GM12878 (cell line): ENCODE measurements at regions not wholly inside any gene's neighbourhood (a gene's known extent, or its start where the extent isn't known, plus 50 kb on each side); places are given as distances from the start of the nearest gene placed in this dataset.

Experiments
- ATAC-seq: fragments of 200-7000 bp; cut with Tn5 transposase; 3 replicates; pipeline ENCODE4 v1.9.1; 2020; ENCODE audit warnings: mild to moderate bottlenecking, moderate library complexity
- BruUV-seq: library from RNA; stranded (reverse); fragments of 400-500 nt; replicated peaks from 2 replicates; lab custom pipeline; 2021; lab: Mats Ljungman, UMichigan
- CTCF ChIA-PET: fragments of 300-600 bp; sonication (Branson Sonifier 250); formaldehyde crosslinking; extraction: SDS; loops from one replicate; lab custom pipeline; 2021; ENCODE audit warnings: inconsistent platforms; lab: Yijun Ruan, JAX
- POLR2A ChIA-PET: fragments of 350-600 bp; formaldehyde crosslinking; extraction: SDS; loops from one replicate; lab custom pipeline; 2021; ENCODE audit warnings: inconsistent platforms; lab: Charles Lee
- RAD21 ChIA-PET: fragments of 300-600 bp; sonication (Branson Sonifier 250); formaldehyde crosslinking; loops from one replicate; lab custom pipeline; 2023; ENCODE audit warnings: antibody characterized with exemption; ENCODE audit not compliant: unreplicated experiment; lab: Charles Lee
- SMC1A ChIA-PET: fragments of 300-600 bp; sonication (Branson Sonifier 250); formaldehyde crosslinking; loops from one replicate; lab custom pipeline; 2023; ENCODE audit not compliant: unreplicated experiment, uncharacterized antibody; lab: Charles Lee
- DNase-seq: peaks from one replicate; pipeline ENCODE4 v3.0.0-alpha.2; 2011; ENCODE audit warnings: low read depth, low spot score
- FAIRE-seq: peaks from 3 replicates; lab custom pipeline; 2011; peaks lifted over from hg19 to GRCh38; lab: Jason Lieb, UNC
- H2AFZ ChIP-seq: 2 replicates; pipeline ENCODE4 v1.6.0; 2011; ENCODE audit warnings: low read depth, low read length, control low read depth; ENCODE audit not compliant: control insufficient read depth
- H3K27ac ChIP-seq: 2 replicates; pipeline ENCODE4 v1.5.1; 2011; ENCODE audit warnings: control low read depth; ENCODE audit not compliant: control insufficient read depth, insufficient read depth
- H3K27me3 ChIP-seq, 2 experiments: replicated peaks in 1 of 2; 2 replicates each; pipeline versions ENCODE4 v1.6.0 to v1.6.1; 2011; ENCODE audit warnings: low read length in 1 of 2; ENCODE audit not compliant: control insufficient read depth in 2 of 2, insufficient read depth in 2 of 2
- H3K36me3 ChIP-seq, 2 experiments: 2 replicates each; pipeline ENCODE4 v1.5.1; 2011; ENCODE audit warnings: low read length in 1 of 2; ENCODE audit not compliant: control insufficient read depth in 2 of 2, insufficient read depth in 2 of 2
- H3K4me1 ChIP-seq: 2 replicates; pipeline ENCODE4 v1.6.1; 2011; ENCODE audit warnings: mild to moderate bottlenecking, low read length, moderate library complexity, mixed read lengths; ENCODE audit not compliant: control insufficient read depth, insufficient read depth
- H3K4me2 ChIP-seq: 2 replicates; pipeline ENCODE4 v1.6.0; 2011; ENCODE audit warnings: control low read depth; ENCODE audit not compliant: control insufficient read depth, insufficient read depth
- H3K4me3 ChIP-seq: fragments of 200-600 bp; sonication (generic); 2 replicates; pipeline ENCODE4 v1.5.1; 2016
- H3K79me2 ChIP-seq: 2 replicates; pipeline ENCODE4 v1.6.0; 2011; ENCODE audit warnings: low read length; ENCODE audit not compliant: control insufficient read depth, insufficient read depth
- H3K9ac ChIP-seq: 2 replicates; pipeline ENCODE4 v1.8.0; 2011; ENCODE audit warnings: low read length, control low read depth, mixed read lengths; ENCODE audit not compliant: control insufficient read depth, insufficient read depth
- H3K9me3 ChIP-seq: replicated peaks from 3 replicates; pipeline ENCODE4 v1.5.1; 2011; ENCODE audit warnings: mild to moderate bottlenecking, low read length; ENCODE audit not compliant: control insufficient read depth, insufficient read depth
- H4K20me1 ChIP-seq: 2 replicates; pipeline ENCODE4 v1.6.0; 2011; ENCODE audit not compliant: control insufficient read depth, insufficient read depth
- BACH1 ChIP-seq: fragments of 450-650 bp; IDR thresholded peaks from 2 replicates; pipeline ENCODE4 v1.6.1; 2017; ENCODE audit warnings: mild to moderate bottlenecking, borderline replicate concordance
- FOXK2 ChIP-seq: fragments of 450-650 bp; IDR thresholded peaks from 2 replicates; pipeline ENCODE4 v1.6.1; 2017; ENCODE audit warnings: mild to moderate bottlenecking, moderate library complexity
- IKZF2 ChIP-seq, 2 experiments: fragments of 450-650 bp; IDR thresholded peaks; 2 replicates each; pipeline ENCODE4 v1.6.1; 2017; ENCODE audit warnings: mild to moderate bottlenecking in 2 of 2, moderate library complexity in 2 of 2
- KDM1A ChIP-seq: fragments of 200-600 bp; sonication (generic); IDR thresholded peaks from 2 replicates; pipeline ENCODE4 v1.6.1; 2016; ENCODE audit warnings: borderline replicate concordance
- RFX5 ChIP-seq: IDR thresholded peaks from 2 replicates; pipeline ENCODE4 v1.6.1; 2011; ENCODE audit warnings: low read depth, low read length, improper control_type of control experiment
- ZBTB33 ChIP-seq: fragments of 450-650 bp; IDR thresholded peaks from 2 replicates; pipeline ENCODE4 v1.6.1; 2017; ENCODE audit warnings: mild to moderate bottlenecking
- ZNF217 ChIP-seq: fragments of 450-650 bp; IDR thresholded peaks from 2 replicates; pipeline ENCODE4 v1.6.1; 2017; ENCODE audit warnings: antibody characterized with exemption, mild to moderate bottlenecking
- ZNF274 ChIP-seq: IDR thresholded peaks from one replicate; pipeline ENCODE4 v1.8.0; 2011; ENCODE audit not compliant: insufficient read length, insufficient read depth
- WGBS: methylation state at CpG from one replicate; pipeline ENCODE4 v1.1.6; 2016; ENCODE audit warnings: low lambda C conversion rate; ENCODE audit not compliant: insufficient replicate concordance, insufficient coverage; ENCODE audit errors: missing lambda C conversion rate; 5-methylcytosine and 5-hydroxymethylcytosine counted together
- in situ Hi-C: fragments of 300-500 bp; cut with MboI; formaldehyde crosslinking; loops from 9 replicates; pipeline ENCODE4 v1.14.3; 2018; ENCODE audit warnings: mixed read lengths
- intact Hi-C: fragments of 100-400 bp; cut with micrococcal nuclease; formaldehyde crosslinking; loops from one replicate; pipeline ENCODE4 v1.14.2; 2022; ENCODE audit not compliant: unreplicated experiment
- TF ChIP-seq, protein P1 (sequence below): fragments of 450-650 bp; IDR thresholded peaks from 2 replicates; pipeline ENCODE4 v1.6.1; 2018; ENCODE audit warnings: borderline replicate concordance, mild to moderate bottlenecking; ENCODE audit not compliant: partially characterized antibody

DNA sequence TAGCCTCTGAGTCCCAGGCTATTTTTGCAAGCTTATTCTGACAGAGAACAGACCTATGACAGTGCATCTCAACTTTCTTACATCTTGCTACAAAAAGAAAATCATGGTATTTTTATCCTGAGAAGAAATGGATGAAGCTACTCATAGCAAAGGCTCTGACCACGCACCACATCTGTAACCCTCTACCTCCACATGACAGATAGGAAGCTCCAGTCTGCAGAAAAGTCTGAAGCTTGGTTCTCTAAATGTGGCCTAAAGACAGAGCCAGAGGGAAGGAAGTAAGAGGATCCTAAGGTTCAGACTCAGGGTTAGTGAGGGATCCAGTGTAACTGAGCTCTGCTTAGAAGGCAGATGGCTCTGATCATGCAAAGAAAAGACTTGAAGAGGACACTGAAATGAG is 58.4 kb upstream of the ABCB5 start:
- WGBS = 0% methylated on average over 1 of the region's 1 CpG
- no peak overlapping the region for H2AFZ ChIP-seq
- SMC1A ChIA-PET = no interaction called here
- intact Hi-C loops (no loop called here), in situ Hi-C loops (no loop called here)
- no peaks in the 10 kb centered on the region for H4K20me1 ChIP-seq
- FAIRE-seq (no peak), DNase-seq (no peak), ATAC-seq (no peak)
- H3K9me3 ChIP-seq = no peaks in the 10 kb centered on the region
- TF ChIP-seq KDM1A (no peak), ZNF274 (no peak), BACH1 (no peak), FOXK2 (no peak), ZNF217 (no peak), ZBTB33 (no peak), RFX5 (no peak), IKZF2 (IDR thresholded peaks at IDR 0.05) (no peak)
- TF ChIP-seq, protein P1, sequence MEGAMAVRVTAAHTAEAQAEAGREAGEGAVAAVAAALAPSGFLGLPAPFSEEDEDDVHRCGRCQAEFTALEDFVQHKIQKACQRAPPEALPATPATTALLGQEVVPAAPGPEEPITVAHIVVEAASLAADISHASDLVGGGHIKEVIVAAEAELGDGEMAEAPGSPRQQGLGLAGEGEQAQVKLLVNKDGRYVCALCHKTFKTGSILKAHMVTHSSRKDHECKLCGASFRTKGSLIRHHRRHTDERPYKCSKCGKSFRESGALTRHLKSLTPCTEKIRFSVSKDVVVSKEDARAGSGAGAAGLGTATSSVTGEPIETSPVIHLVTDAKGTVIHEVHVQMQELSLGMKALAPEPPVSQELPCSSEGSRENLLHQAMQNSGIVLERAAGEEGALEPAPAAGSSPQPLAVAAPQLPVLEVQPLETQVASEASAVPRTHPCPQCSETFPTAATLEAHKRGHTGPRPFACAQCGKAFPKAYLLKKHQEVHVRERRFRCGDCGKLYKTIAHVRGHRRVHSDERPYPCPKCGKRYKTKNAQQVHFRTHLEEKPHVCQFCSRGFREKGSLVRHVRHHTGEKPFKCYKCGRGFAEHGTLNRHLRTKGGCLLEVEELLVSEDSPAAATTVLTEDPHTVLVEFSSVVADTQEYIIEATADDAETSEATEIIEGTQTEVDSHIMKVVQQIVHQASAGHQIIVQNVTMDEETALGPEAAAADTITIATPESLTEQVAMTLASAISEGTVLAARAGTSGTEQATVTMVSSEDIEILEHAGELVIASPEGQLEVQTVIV = no peak
- no peak overlapping the region for H3K27ac ChIP-seq
- CTCF ChIA-PET = no interaction called here
- no peak overlapping the region for H3K4me3 ChIP-seq
- POLR2A ChIA-PET = no interaction called here
- H3K36me3 ChIP-seq = no peaks in the 10 kb centered on the region
- BruUV-seq = no TSS peak
- RAD21 ChIA-PET = no interaction called here
- no peaks in the 10 kb centered on the region; a peak in 2 of 4 replicates for H3K27me3 ChIP-seq
- H3K79me2 ChIP-seq = no peaks in the 10 kb centered on the region
- no peak overlapping the region for H3K9ac ChIP-seq
- H3K4me2 ChIP-seq = no peak overlapping the region
- H3K4me1 ChIP-seq = no peaks in the 10 kb centered on the region
